ENCODE measurements at regions not wholly inside any gene's neighbourhood (a gene's known extent, or its start where the extent isn't known, plus 50 kb on each side); places are given as distances from the start of the nearest gene placed in this dataset.

GRCh38 chr1:58981392-58981791, 197.5 kb upstream of the JUN start:
- H3K9ac ChIP-seq (ENCODE audit: low read depth, low read length) = no peak overlapping the region
- H3K4me1 ChIP-seq (ENCODE audit: insufficient read depth, low read length) = peaks cover 6% of the 10 kb centered on the region; the same call in 1 of the 2 replicates
- H3K36me3 ChIP-seq (ENCODE audit: insufficient read depth, low read length) = no peaks in the 10 kb centered on the region
- no peaks in the 10 kb centered on the region for H3K9me3 ChIP-seq (ENCODE audit: control insufficient read depth, insufficient read depth, low read length)

- H3K9ac ChIP-seq (ENCODE audit: low read depth, low read length) = no peak overlapping the region
- no peaks in the 10 kb centered on the region for H3K36me3 ChIP-seq (ENCODE audit: insufficient read depth, low read length)
- no peaks in the 10 kb centered on the region for H3K9me3 ChIP-seq (ENCODE audit: control insufficient read depth, insufficient read depth, low read length)
- H3K4me1 ChIP-seq (ENCODE audit: insufficient read depth, low read length) = peaks cover 6% of the 10 kb centered on the region; the same call in 1 of the 2 replicates
These were observed 198.6 kb upstream of the JUN start for GRCh38 chr1:58982259-58982998.

GRCh38 chr1:58983162-58983561, 199.3 kb upstream of the JUN start:
- Histone ChIP-seq H3K36me3 (ENCODE audit: insufficient read depth, low read length) (no peaks in the 10 kb centered on the region), H3K9me3 (ENCODE audit: control insufficient read depth, insufficient read depth, low read length) (no peaks in the 10 kb centered on the region), H3K9ac (ENCODE audit: low read depth, low read length) (no peak overlapping the region), H3K4me1 (ENCODE audit: insufficient read depth, low read length) (peaks cover 6% of the 10 kb centered on the region; the same call in 1 of the 2 replicates)

- Histone ChIP-seq H3K4me1 (ENCODE audit: insufficient read depth, low read length) (peaks cover 6% of the 10 kb centered on the region; the same call in 1 of the 2 replicates), H3K36me3 (ENCODE audit: insufficient read depth, low read length) (no peaks in the 10 kb centered on the region), H3K9ac (ENCODE audit: low read depth, low read length) (no peak overlapping the region), H3K9me3 (ENCODE audit: control insufficient read depth, insufficient read depth, low read length) (no peaks in the 10 kb centered on the region)
These were observed 199.9 kb upstream of the JUN start for GRCh38 chr1:58983633-58984245.

GRCh38 chr1:58986996-58987767, 203.3 kb upstream of the JUN start:
- no peaks in the 10 kb centered on the region for H3K9me3 ChIP-seq (ENCODE audit: control insufficient read depth, insufficient read depth, low read length)
- H3K4me1 ChIP-seq (ENCODE audit: insufficient read depth, low read length) = 0 out of 2 replicates have a peak, but pooled peaks cover 6% of the 10 kb centered on the region
- H3K36me3 ChIP-seq (ENCODE audit: insufficient read depth, low read length) = no peaks in the 10 kb centered on the region
- no peak overlapping the region for H3K9ac ChIP-seq (ENCODE audit: low read depth, low read length)

- H3K36me3 ChIP-seq (ENCODE audit: insufficient read depth, low read length) = no peaks in the 10 kb centered on the region
- H3K9me3 ChIP-seq (ENCODE audit: control insufficient read depth, insufficient read depth, low read length) = no peaks in the 10 kb centered on the region
- H3K4me1 ChIP-seq (ENCODE audit: insufficient read depth, low read length) = no peaks in the 10 kb centered on the region
- H3K9ac ChIP-seq (ENCODE audit: low read depth, low read length) = no peak overlapping the region
These were observed 204.9 kb upstream of the JUN start for GRCh38 chr1:58988752-58989151.

- H3K36me3 ChIP-seq (ENCODE audit: insufficient read depth, low read length) = no peaks in the 10 kb centered on the region
- H3K9ac ChIP-seq (ENCODE audit: low read depth, low read length) = no peak overlapping the region
- H3K9me3 ChIP-seq (ENCODE audit: control insufficient read depth, insufficient read depth, low read length) = no peaks in the 10 kb centered on the region
- H3K4me1 ChIP-seq (ENCODE audit: insufficient read depth, low read length) = no peaks in the 10 kb centered on the region
These were observed 206.0 kb upstream of the JUN start for GRCh38 chr1:58989845-58990244.

GRCh38 chr1:58991305-58991704, 207.5 kb upstream of the JUN start:
- no peaks in the 10 kb centered on the region for H3K36me3 ChIP-seq (ENCODE audit: insufficient read depth, low read length)
- no peaks in the 10 kb centered on the region for H3K4me1 ChIP-seq (ENCODE audit: insufficient read depth, low read length)
- H3K9ac ChIP-seq (ENCODE audit: low read depth, low read length) = no peak overlapping the region
- no peaks in the 10 kb centered on the region for H3K9me3 ChIP-seq (ENCODE audit: control insufficient read depth, insufficient read depth, low read length)

GRCh38 chr1:58992643-58993042, 208.8 kb upstream of the JUN start:
- Histone ChIP-seq H3K9ac (ENCODE audit: low read depth, low read length) (no peak overlapping the region), H3K4me1 (ENCODE audit: insufficient read depth, low read length) (no peaks in the 10 kb centered on the region), H3K36me3 (ENCODE audit: insufficient read depth, low read length) (no peaks in the 10 kb centered on the region), H3K9me3 (ENCODE audit: control insufficient read depth, insufficient read depth, low read length) (no peaks in the 10 kb centered on the region)

- Histone ChIP-seq H3K36me3 (ENCODE audit: insufficient read depth, low read length) (no peaks in the 10 kb centered on the region), H3K4me1 (ENCODE audit: insufficient read depth, low read length) (no peaks in the 10 kb centered on the region), H3K9ac (ENCODE audit: low read depth, low read length) (no peak overlapping the region), H3K9me3 (ENCODE audit: control insufficient read depth, insufficient read depth, low read length) (no peaks in the 10 kb centered on the region)
These were observed 209.6 kb upstream of the JUN start for GRCh38 chr1:58993403-58993802.

GRCh38 chr1:58994664-58995063, 210.8 kb upstream of the JUN start:
- no peaks in the 10 kb centered on the region for H3K9me3 ChIP-seq (ENCODE audit: control insufficient read depth, insufficient read depth, low read length)
- no peaks in the 10 kb centered on the region for H3K36me3 ChIP-seq (ENCODE audit: insufficient read depth, low read length)
- H3K4me1 ChIP-seq (ENCODE audit: insufficient read depth, low read length) = no peaks in the 10 kb centered on the region
- H3K9ac ChIP-seq (ENCODE audit: low read depth, low read length) = no peak overlapping the region

- no peaks in the 10 kb centered on the region for H3K9me3 ChIP-seq (ENCODE audit: control insufficient read depth, insufficient read depth, low read length)
- no peak overlapping the region for H3K9ac ChIP-seq (ENCODE audit: low read depth, low read length)
- no peaks in the 10 kb centered on the region for H3K36me3 ChIP-seq (ENCODE audit: insufficient read depth, low read length)
- no peaks in the 10 kb centered on the region for H3K4me1 ChIP-seq (ENCODE audit: insufficient read depth, low read length)
These were observed 212.7 kb upstream of the JUN start for GRCh38 chr1:58996341-58997059.

- no peaks in the 10 kb centered on the region for H3K9me3 ChIP-seq (ENCODE audit: control insufficient read depth, insufficient read depth, low read length)
- no peaks in the 10 kb centered on the region for H3K4me1 ChIP-seq (ENCODE audit: insufficient read depth, low read length)
- H3K9ac ChIP-seq (ENCODE audit: low read depth, low read length) = no peak overlapping the region
- H3K36me3 ChIP-seq (ENCODE audit: insufficient read depth, low read length) = no peaks in the 10 kb centered on the region
These were observed 213.2 kb upstream of the JUN start for GRCh38 chr1:58997060-58997411.

- H3K9ac ChIP-seq (ENCODE audit: low read depth, low read length) = no peak overlapping the region
- H3K36me3 ChIP-seq (ENCODE audit: insufficient read depth, low read length) = no peaks in the 10 kb centered on the region
- H3K9me3 ChIP-seq (ENCODE audit: control insufficient read depth, insufficient read depth, low read length) = no peaks in the 10 kb centered on the region
- H3K4me1 ChIP-seq (ENCODE audit: insufficient read depth, low read length) = no peaks in the 10 kb centered on the region
These were observed 213.8 kb upstream of the JUN start for GRCh38 chr1:58997637-58998036.

Data from ES-I3 (cell line).